RWPE2 (cell line): ENCODE measurements at regions not wholly inside any gene's neighbourhood (a gene's known extent, or its start where the extent isn't known, plus 50 kb on each side); places are given as distances from the start of the nearest gene placed in this dataset.
A peak's percentile ranks its signal among the peaks of the same experiment; 100 is the strongest.

Source experiments
- ATAC-seq: fragments of 200-7000 bp; cut with Tn5 transposase; 3 replicates; pipeline ENCODE4 v1.9.1; 2021; ENCODE audit warnings: low read depth
- DNase-seq: peaks from one replicate; pipeline ENCODE4 v3.0.0-alpha.2; 2020; ENCODE audit warnings: low spot score
- H3K27ac ChIP-seq: fragments of 450-650 bp; 2 replicates; pipeline ENCODE4 v1.5.1; 2017; ENCODE audit warnings: mild to moderate bottlenecking; ENCODE audit not compliant: poor library complexity, severe bottlenecking
- H3K27me3 ChIP-seq: fragments of 250-450 bp; sonication (Bioruptor Pico); 2 replicates; pipeline ENCODE4 v1.5.1; 2021; ENCODE audit warnings: mild to moderate bottlenecking, moderate library complexity; ENCODE audit not compliant: insufficient read depth, poor library complexity, severe bottlenecking
- H3K36me3 ChIP-seq: fragments of 250-450 bp; sonication (Bioruptor Pico); 2 replicates; pipeline ENCODE4 v1.5.1; 2020; ENCODE audit warnings: low read depth, mild to moderate bottlenecking, moderate library complexity
- H3K4me1 ChIP-seq: fragments of 250-450 bp; sonication (Bioruptor Pico); 2 replicates; pipeline ENCODE4 v1.5.1; 2021; ENCODE audit warnings: mild to moderate bottlenecking, moderate library complexity; ENCODE audit not compliant: insufficient read depth, poor library complexity, severe bottlenecking
- H3K4me3 ChIP-seq: fragments of 250-450 bp; sonication (Bioruptor Pico); 2 replicates; pipeline ENCODE4 v1.5.1; 2021; ENCODE audit warnings: mild to moderate bottlenecking, moderate library complexity; ENCODE audit not compliant: severe bottlenecking
- H3K9me3 ChIP-seq: fragments of 250-450 bp; sonication (Bioruptor Pico); 2 replicates; pipeline ENCODE4 v1.5.1; 2021; ENCODE audit warnings: mild to moderate bottlenecking, moderate library complexity; ENCODE audit not compliant: severe bottlenecking
- TF ChIP-seq, protein P1 (sequence below): fragments of 450-650 bp; IDR thresholded peaks from one replicate; pipeline ENCODE4 v1.5.1; 2017; ENCODE audit warnings: mild to moderate bottlenecking, moderate library complexity; ENCODE audit not compliant: poor library complexity, severe bottlenecking

DNA sequence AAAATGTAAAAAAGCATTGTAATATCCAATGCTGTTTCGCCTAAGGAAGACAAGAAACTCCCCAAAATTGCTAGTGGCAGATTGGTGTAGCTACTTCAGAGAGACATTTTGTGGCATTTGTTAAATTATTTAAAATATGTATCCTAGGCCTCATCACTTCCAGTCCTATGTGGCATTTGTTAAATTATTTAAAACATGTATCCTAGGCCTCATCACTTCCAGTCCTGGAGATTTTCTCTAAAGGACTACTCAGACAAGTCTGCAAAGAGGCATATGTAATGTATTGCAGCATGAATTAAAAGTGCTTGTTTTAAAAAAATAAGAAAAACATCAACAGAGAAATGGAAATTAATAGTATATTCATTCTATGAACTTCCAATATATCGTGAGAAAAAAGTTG lies 95.6 kb upstream of the KCTD3 start:
- peaks cover 14% of the 10 kb centered on the region for H3K4me1 ChIP-seq
- no peaks in the 10 kb centered on the region for H3K9me3 ChIP-seq
- H3K27ac ChIP-seq, result no peak overlapping the region
- TF ChIP-seq, protein P1, sequence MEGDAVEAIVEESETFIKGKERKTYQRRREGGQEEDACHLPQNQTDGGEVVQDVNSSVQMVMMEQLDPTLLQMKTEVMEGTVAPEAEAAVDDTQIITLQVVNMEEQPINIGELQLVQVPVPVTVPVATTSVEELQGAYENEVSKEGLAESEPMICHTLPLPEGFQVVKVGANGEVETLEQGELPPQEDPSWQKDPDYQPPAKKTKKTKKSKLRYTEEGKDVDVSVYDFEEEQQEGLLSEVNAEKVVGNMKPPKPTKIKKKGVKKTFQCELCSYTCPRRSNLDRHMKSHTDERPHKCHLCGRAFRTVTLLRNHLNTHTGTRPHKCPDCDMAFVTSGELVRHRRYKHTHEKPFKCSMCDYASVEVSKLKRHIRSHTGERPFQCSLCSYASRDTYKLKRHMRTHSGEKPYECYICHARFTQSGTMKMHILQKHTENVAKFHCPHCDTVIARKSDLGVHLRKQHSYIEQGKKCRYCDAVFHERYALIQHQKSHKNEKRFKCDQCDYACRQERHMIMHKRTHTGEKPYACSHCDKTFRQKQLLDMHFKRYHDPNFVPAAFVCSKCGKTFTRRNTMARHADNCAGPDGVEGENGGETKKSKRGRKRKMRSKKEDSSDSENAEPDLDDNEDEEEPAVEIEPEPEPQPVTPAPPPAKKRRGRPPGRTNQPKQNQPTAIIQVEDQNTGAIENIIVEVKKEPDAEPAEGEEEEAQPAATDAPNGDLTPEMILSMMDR, result no peak
- H3K4me3 ChIP-seq, result no peak overlapping the region
- no peak for ATAC-seq
- no peak for DNase-seq
- no peaks in the 10 kb centered on the region for H3K36me3 ChIP-seq
- no peaks in the 10 kb centered on the region for H3K27me3 ChIP-seq

DNA sequence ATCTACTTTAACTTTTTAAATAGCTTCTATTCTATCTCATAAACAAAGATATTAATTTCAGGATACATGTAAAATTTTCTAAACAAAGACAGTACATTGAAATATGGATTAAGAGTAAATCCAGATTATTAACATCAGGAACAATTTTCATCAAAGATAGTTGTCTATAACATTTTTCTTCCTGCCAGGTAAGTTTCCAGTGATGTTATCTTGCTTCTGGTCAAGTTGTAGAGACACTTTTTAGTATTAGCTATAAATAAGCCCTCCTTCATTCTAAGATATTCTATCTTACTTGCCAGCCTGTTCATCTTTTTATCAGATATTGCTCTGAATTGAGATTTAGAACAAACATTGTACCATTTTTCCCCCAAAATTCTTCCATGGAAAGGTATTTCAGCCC lies 94.4 kb upstream of the KCTD3 start:
- H3K27ac ChIP-seq, result no peak overlapping the region
- ATAC-seq, result no peak
- no peaks in the 10 kb centered on the region for H3K27me3 ChIP-seq
- H3K4me1 ChIP-seq, result peaks cover 21% of the 10 kb centered on the region
- no peak overlapping the region for H3K4me3 ChIP-seq
- H3K9me3 ChIP-seq, result peaks cover 3% of the 10 kb centered on the region
- TF ChIP-seq, protein P1, result no peak
- DNase-seq, result no peak
- H3K36me3 ChIP-seq, result no peaks in the 10 kb centered on the region

DNA sequence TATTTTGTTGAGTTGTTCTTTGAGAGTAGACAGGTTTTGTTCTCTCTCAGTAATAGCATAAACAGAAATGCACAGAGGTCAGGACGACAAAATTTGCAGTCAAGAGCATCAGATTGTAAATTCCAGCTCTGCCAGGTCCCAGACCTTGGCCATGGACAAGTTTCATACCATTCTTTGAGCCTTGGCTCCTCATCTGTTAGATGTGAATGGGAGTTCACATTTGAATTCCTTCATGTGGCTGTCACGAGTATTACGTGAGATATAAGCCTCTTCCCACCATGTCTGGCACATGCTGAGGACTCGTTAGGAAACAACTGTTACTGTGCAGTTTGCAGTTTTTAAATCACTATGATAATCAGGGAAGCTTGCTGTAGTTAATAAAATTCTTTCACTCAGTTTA lies 93.2 kb upstream of the KCTD3 start:
- H3K27me3 ChIP-seq, result no peaks in the 10 kb centered on the region
- peaks cover 3% of the 10 kb centered on the region for H3K9me3 ChIP-seq
- H3K4me3 ChIP-seq, result no peak overlapping the region
- peaks cover 21% of the 10 kb centered on the region for H3K4me1 ChIP-seq
- H3K27ac ChIP-seq, result peak overlapping the region; percentile 95
- no peaks in the 10 kb centered on the region for H3K36me3 ChIP-seq
- TF ChIP-seq, protein P1, result no peak
- DNase-seq (no peak), ATAC-seq (no peak)

DNA sequence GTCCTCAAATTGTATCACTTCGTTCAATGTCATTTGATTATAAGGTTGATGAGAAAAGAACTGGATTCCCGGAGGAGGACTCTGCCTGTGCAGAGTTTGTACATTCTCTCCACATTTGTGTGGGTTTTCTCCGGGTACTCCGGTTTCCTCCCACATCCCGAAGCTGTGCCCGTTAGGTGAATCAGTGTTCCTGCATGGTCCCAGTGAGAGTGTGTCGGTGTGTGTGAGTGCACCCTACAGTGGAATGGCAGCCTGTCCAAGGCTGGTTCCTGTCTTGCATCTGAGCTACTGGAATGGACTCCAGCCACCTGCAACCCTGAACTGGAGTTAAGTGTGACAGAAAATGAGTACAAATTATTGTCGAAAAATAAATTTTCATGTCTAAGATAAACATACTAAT lies 92.2 kb upstream of the KCTD3 start:
- Histone ChIP-seq H3K4me3 (no peak overlapping the region), H3K4me1 (peaks cover 21% of the 10 kb centered on the region), H3K27ac (peak overlapping the region; percentile 95), H3K9me3 (peaks cover 3% of the 10 kb centered on the region), H3K36me3 (no peaks in the 10 kb centered on the region), H3K27me3 (no peaks in the 10 kb centered on the region)
- ATAC-seq (no peak), DNase-seq (no peak)
- TF ChIP-seq, protein P1, result no peak

DNA sequence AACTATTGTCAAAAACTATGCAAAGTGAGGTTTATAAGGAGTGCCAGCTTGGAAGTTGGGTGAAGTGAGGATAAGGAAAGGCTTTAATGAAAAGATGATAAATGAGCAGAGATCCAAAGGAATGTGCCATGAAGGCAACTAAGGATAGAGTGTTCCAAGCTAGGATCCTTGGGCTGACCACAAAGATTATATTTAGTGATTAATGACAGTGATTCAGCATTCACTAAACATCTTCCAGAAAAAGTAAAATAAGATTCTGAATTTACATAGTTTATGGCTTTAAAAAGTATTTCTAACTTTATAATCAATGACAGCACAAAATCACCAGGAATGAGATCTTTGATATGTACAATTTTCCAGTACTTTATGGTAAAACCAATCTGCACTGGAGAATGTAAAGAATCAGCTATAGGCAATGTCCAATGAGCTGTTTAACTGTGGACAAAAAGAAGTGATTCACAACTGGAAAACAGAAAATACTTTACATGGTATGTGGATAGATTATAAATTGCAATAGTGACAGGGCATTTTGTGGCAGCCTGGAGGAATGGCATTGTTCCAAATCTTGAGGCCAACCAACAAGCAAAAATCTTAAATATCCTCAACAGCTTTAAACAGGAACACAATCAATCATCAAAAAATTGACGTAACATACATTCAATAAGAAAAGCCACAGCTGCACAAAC lies 91.2 kb upstream of the KCTD3 start:
- TF ChIP-seq, protein P1, result no peak
- H3K4me1 ChIP-seq, result peaks cover 21% of the 10 kb centered on the region
- H3K27ac ChIP-seq, result peak overlapping the region; percentile 95
- DNase-seq (no peak), ATAC-seq (peak; percentile 85)
- H3K9me3 ChIP-seq, result peaks cover 3% of the 10 kb centered on the region
- no peak overlapping the region for H3K4me3 ChIP-seq
- H3K27me3 ChIP-seq, result no peaks in the 10 kb centered on the region
- no peaks in the 10 kb centered on the region for H3K36me3 ChIP-seq
